Ovary (tissue), 7 donors: ENCODE measurements at regions not wholly inside any gene's neighbourhood (a gene's known extent, or its start where the extent isn't known, plus 50 kb on each side); places are given as distances from the start of the nearest gene placed in this dataset.

Source experiments
- DNase-seq, 5 donors: peaks; one replicate each; pipeline ENCODE4 v3.0.0-alpha.2; 2019 to 2020
- H3K27ac ChIP-seq, 2 donors: fragments of 200-600 bp; one replicate each; pipeline versions ENCODE4 v1.5.1 to v1.8.0; 2019 to 2022
- H3K27me3 ChIP-seq: fragments of 200-600 bp; one replicate; pipeline ENCODE4 v1.8.0; 2022
- H3K36me3 ChIP-seq: fragments of 200-600 bp; sonication (generic); one replicate; pipeline ENCODE4 v1.5.1; 2019
- H3K4me1 ChIP-seq: one replicate; pipeline ENCODE4 v1.8.1; 2013; ENCODE audit warnings: mild to moderate bottlenecking, moderate library complexity; ENCODE audit not compliant: insufficient read depth
- H3K4me3 ChIP-seq: fragments of 200-600 bp; sonication (generic); one replicate; pipeline ENCODE4 v1.5.1; 2017
- H3K9me3 ChIP-seq, 2 donors: fragments of 200-600 bp in 1 of 2; sonication (generic) in 1 of 2; one replicate each; pipeline versions ENCODE4 v1.5.1 to v1.8.1; 2013 to 2019; ENCODE audit warnings: mild to moderate bottlenecking in 1 of 2, moderate library complexity in 1 of 2
- EP300 ChIP-seq: sonication (generic); formaldehyde crosslinking; IDR thresholded peaks from one replicate; pipeline ENCODE4 v1.6.1; 2017; ENCODE audit warnings: antibody characterized with exemption
- POLR2A ChIP-seq: fragments of 450-650 bp; IDR thresholded peaks from one replicate; pipeline ENCODE4 v1.6.1; 2017; ENCODE audit warnings: antibody characterized with exemption, mild to moderate bottlenecking, moderate library complexity
- WGBS, 3 donors: extraction: QIAGEN DNeasy Blood & Tissue Kit in 1 of 3; methylation state at CpG; one replicate each; pipeline versions ENCODE4 v1.1.5 to v1.1.7; 2013 to 2017; 5-methylcytosine and 5-hydroxymethylcytosine counted together
- intact Hi-C, 4 donors: fragments of 100-400 bp; cut with DNase I; formaldehyde crosslinking; loops; one replicate each; pipeline versions ENCODE4 v1.11.0 to v1.15.1; 2022 to 2023
- TF ChIP-seq, protein P1 (sequence below), 3 donors: fragments of 450-650 bp in 2 of 3; fragments of 200-600 bp in 1 of 3; IDR thresholded peaks; one replicate each; pipeline versions ENCODE4 v1.5.1 to v1.8.0; 2016 to 2022; ENCODE audit warnings: antibody characterized with exemption in 3 of 3, mild to moderate bottlenecking in 1 of 3
- donor health status: DM: no; HTN: no; CAD: no; lungs with moderate emphysema.
- donor health status: DM: no; HTN: no; CAD: no.
- donor health status: Bipolar disorder and iron deficiency.
- donor health status: DM: no; HTN: no; CAD: no.
- donor health status: DM: yes; HTN: yes; CAD: no.

DNA sequence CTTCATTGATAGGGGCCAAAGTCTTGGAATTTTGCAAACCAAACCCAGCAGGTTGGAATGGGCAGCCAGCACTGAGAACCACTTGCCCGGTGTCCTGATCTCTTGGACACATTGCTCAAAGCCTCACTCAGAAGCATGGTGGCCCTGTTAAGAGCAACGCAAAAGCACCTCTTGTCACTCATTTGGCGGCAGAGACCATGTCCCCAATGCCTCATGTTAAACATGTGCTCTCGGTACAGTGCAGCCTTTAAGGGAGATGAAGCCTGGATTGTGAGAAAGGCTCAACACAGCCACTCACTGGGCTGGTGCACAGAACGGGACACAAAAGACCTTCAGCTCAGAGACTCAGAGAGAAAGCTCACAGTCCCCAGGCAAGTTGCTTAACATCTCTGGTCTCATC is 298.4 kb upstream of the PRDM1 start:
- no peak overlapping the region for H3K27ac ChIP-seq
- H3K4me1 ChIP-seq: peaks cover 6% of the 10 kb centered on the region
- no peak overlapping the region for H3K4me3 ChIP-seq
- no peak for DNase-seq
- no peaks in the 10 kb centered on the region for H3K9me3 ChIP-seq
- TF ChIP-seq EP300 (no peak), POLR2A (no peak)
- 93 to 98% (median 95%) methylated on average over 5 of the region's 5 CpGs for WGBS, 3 donors
- H3K36me3 ChIP-seq: no peaks in the 10 kb centered on the region
- intact Hi-C loops: no loop called here
- no peaks in the 10 kb centered on the region for H3K27me3 ChIP-seq

DNA sequence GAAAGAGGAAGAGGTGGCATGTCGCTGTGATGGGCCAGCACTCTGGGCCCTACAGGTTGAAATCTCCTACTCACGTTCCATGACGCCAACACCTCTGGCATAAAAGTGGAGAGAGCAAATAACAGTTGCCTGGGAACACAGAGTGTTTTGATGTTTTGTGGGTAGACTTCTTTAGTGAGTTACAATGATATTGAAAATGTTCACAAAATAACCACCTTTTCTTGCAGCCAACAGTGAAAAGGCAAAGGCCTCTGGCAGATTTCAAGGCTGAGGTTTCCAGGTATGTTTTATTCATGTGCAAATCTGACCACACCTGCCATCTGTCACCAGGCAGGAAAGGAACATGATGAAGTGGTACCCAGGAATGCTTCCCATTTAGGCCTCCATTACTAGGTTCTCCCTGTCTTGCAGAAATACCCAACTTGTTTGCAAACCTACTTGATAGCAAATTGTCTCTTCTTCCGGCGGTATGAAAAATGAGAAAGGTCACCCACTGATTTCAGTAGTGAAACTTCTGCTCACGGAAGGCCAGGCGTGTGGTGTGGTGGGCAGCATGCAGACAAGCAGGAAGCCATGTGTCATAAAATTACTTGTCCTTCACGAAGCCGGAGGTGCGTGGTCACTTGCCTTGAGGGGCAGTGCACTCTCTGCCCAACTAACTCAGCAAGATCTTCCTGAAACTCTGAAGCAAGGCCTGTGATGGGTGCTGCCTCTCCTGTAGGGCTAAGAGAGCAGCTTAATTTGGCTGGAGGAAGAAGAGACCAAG is 299.1 kb upstream of the PRDM1 start:
- 95 to 96% (median 96%) methylated on average over 10 of the region's 10 CpGs for WGBS, 3 donors
- no peak for DNase-seq
- H3K4me1 ChIP-seq: peaks cover 1% of the 10 kb centered on the region
- no peaks in the 10 kb centered on the region for H3K27me3 ChIP-seq
- H3K4me3 ChIP-seq: no peak overlapping the region
- TF ChIP-seq POLR2A (no peak), EP300 (no peak)
- TF ChIP-seq, protein P1, sequence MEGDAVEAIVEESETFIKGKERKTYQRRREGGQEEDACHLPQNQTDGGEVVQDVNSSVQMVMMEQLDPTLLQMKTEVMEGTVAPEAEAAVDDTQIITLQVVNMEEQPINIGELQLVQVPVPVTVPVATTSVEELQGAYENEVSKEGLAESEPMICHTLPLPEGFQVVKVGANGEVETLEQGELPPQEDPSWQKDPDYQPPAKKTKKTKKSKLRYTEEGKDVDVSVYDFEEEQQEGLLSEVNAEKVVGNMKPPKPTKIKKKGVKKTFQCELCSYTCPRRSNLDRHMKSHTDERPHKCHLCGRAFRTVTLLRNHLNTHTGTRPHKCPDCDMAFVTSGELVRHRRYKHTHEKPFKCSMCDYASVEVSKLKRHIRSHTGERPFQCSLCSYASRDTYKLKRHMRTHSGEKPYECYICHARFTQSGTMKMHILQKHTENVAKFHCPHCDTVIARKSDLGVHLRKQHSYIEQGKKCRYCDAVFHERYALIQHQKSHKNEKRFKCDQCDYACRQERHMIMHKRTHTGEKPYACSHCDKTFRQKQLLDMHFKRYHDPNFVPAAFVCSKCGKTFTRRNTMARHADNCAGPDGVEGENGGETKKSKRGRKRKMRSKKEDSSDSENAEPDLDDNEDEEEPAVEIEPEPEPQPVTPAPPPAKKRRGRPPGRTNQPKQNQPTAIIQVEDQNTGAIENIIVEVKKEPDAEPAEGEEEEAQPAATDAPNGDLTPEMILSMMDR (IDR thresholded peaks at IDR 0.05): no peak
- no peak overlapping the region for H3K27ac ChIP-seq
- intact Hi-C loops: no loop called here
- no peaks in the 10 kb centered on the region for H3K9me3 ChIP-seq
- no peaks in the 10 kb centered on the region for H3K36me3 ChIP-seq

GRCh38 chr6:105786449-105786848 is 299.7 kb upstream of the PRDM1 start:
- Histone ChIP-seq H3K9me3 (no peaks in the 10 kb centered on the region), H3K27ac (no peak overlapping the region), H3K4me1 (no peaks in the 10 kb centered on the region), H3K4me3 (no peak overlapping the region), H3K27me3 (no peaks in the 10 kb centered on the region), H3K36me3 (no peaks in the 10 kb centered on the region)
- intact Hi-C loops: no loop called here
- TF ChIP-seq, protein P1 (IDR thresholded peaks at IDR 0.05): no peak
- TF ChIP-seq EP300 (no peak), POLR2A (no peak)
- WGBS, 3 donors: 71 to 81% (median 73%) methylated on average over 1 of the region's 1 CpG
- DNase-seq: no peak

DNA sequence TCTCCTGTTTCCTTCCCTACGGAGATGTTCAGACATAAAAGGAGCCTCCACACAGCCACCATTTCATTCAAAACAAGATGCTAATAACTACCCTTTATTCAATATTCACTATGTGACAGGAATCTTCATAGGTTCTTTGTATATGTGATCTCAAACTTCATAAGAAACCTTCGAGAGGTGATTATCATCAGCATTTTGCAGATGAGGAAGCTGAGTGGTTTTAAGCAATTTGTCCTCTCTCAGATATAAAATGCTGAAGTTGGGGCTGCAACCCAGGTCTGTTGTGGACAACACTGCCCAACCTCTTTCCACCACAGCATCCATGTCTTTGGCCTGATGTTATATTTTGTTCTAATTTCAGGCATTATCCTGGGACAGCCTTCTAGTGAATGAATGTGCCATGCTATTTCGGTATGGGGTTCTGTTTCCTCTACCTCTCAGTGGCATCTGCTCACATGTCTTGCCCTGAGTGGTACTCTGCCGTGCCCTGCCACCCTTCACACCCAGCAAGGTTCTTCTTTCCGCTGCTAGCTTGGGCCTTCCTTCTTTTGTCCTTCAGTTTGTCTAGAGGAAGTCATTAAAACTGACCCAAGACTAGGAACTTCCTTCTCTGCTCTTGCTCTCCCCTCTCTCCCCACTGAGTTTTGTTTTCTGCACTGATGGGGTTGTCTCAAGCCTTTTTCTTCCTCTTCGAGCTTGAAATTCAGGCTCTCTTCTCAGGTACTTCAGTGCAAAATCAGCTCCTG is 300.9 kb upstream of the PRDM1 start:
- WGBS, 3 donors: 87 to 90% (median 88%) methylated on average over 6 of the region's 6 CpGs
- Histone ChIP-seq H3K27me3 (no peaks in the 10 kb centered on the region), H3K4me3 (no peak overlapping the region), H3K36me3 (no peaks in the 10 kb centered on the region), H3K27ac (no peak overlapping the region), H3K4me1 (no peaks in the 10 kb centered on the region), H3K9me3 (no peaks in the 10 kb centered on the region)
- intact Hi-C loops: no loop called here
- no peak for DNase-seq
- TF ChIP-seq POLR2A (no peak), EP300 (no peak)
- TF ChIP-seq, protein P1 (IDR thresholded peaks at IDR 0.05): no peak

GRCh38 chr6:105784179-105784578 is 302.0 kb upstream of the PRDM1 start:
- TF ChIP-seq, protein P1 (IDR thresholded peaks at IDR 0.05): no peak
- no peak for TF ChIP-seq POLR2A
- TF ChIP-seq EP300: no peak
- intact Hi-C loops: no loop called here
- 87 to 93% (median 92%) methylated on average over 2 of the region's 2 CpGs for WGBS, 3 donors

More at GRCh38 chr6:105784179-105784578, 302.0 kb upstream of the PRDM1 start:
- Histone ChIP-seq H3K4me3 (no peak overlapping the region), H3K4me1 (no peaks in the 10 kb centered on the region), H3K9me3 (no peaks in the 10 kb centered on the region), H3K36me3 (no peaks in the 10 kb centered on the region), H3K27ac (no peak overlapping the region), H3K27me3 (no peaks in the 10 kb centered on the region)
- DNase-seq: no peak
